Suprapubic skin (tissue), 4 donors: ENCODE measurements at regions not wholly inside any gene's neighbourhood (a gene's known extent, or its start where the extent isn't known, plus 50 kb on each side); places are given as distances from the start of the nearest gene placed in this dataset.
A peak's percentile ranks its signal among the peaks of the same experiment; 100 is the strongest.

Experiments
- DNase-seq, 2 donors: peaks; one replicate each; pipeline ENCODE4 v3.0.0-alpha.2; 2019; ENCODE audit warnings: low spot score in 2 of 2
- H3K27ac ChIP-seq: fragments of 200-600 bp; sonication (generic); one replicate; pipeline ENCODE4 v1.5.1; 2019
- H3K27me3 ChIP-seq: fragments of 200-600 bp; sonication (generic); one replicate; pipeline ENCODE4 v1.5.1; 2019
- H3K36me3 ChIP-seq: fragments of 200-600 bp; sonication (generic); one replicate; pipeline ENCODE4 v1.5.1; 2019
- H3K4me1 ChIP-seq: fragments of 200-600 bp; sonication (generic); one replicate; pipeline ENCODE4 v1.5.1; 2019
- H3K4me3 ChIP-seq: fragments of 200-600 bp; sonication (generic); one replicate; pipeline ENCODE4 v1.5.1; 2019; ENCODE audit warnings: mild to moderate bottlenecking
- H3K9me3 ChIP-seq: fragments of 200-600 bp; sonication (generic); one replicate; pipeline ENCODE4 v1.5.1; 2019
- CTCF ChIP-seq, 2 donors: fragments of 200-600 bp in 1 of 2; fragments of 450-650 bp in 1 of 2; sonication (generic) in 1 of 2; IDR thresholded peaks; one replicate each; pipeline ENCODE4 v1.5.1; 2016 to 2019; ENCODE audit warnings: antibody characterized with exemption in 2 of 2, mild to moderate bottlenecking in 1 of 2, moderate library complexity in 1 of 2
- EP300 ChIP-seq: sonication (generic); formaldehyde crosslinking; IDR thresholded peaks from one replicate; pipeline ENCODE4 v1.6.1; 2017; ENCODE audit warnings: antibody characterized with exemption
- POLR2A ChIP-seq, 2 donors: fragments of 450-650 bp; IDR thresholded peaks; one replicate each; pipeline ENCODE4 v1.6.1; 2017; ENCODE audit warnings: antibody characterized with exemption in 2 of 2, mild to moderate bottlenecking in 2 of 2, moderate library complexity in 2 of 2
- POLR2AphosphoS5 ChIP-seq, 3 donors: sonication (generic); formaldehyde crosslinking; IDR thresholded peaks; one replicate each; pipeline ENCODE4 v1.6.1; 2017; ENCODE audit warnings: antibody characterized with exemption in 3 of 3
- WGBS: methylation state at CpG from one replicate; pipeline ENCODE4 v1.1.5; 2018; 5-methylcytosine and 5-hydroxymethylcytosine counted together

DNA sequence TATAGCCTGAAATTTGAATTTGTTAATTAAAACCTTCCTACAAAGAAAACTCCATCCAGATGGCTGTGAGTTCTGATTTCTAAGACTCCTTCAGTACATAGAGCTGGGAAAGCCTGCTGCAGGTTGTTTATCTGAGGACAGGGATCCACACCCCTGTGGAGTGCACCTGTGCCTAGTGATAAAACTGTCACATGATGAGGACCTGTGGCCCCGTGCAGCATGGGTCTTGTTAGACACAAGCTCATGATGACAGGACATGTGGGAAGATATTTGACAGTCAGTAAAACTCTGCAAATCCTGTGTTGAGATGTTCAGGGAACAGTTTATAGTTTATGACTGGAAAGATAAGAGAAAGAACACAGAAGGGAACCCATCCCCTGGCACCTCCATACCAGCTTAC, 133.2 kb upstream of the TMEM18 start:
- TF ChIP-seq POLR2AphosphoS5 (IDR thresholded peaks at IDR 0.05): no peak
- TF ChIP-seq CTCF (IDR thresholded peaks at IDR 0.05): no peak
- no peak for TF ChIP-seq POLR2A (IDR thresholded peaks at IDR 0.05)
- no peak for TF ChIP-seq EP300
- Histone ChIP-seq H3K4me1 (no peaks in the 10 kb centered on the region), H3K9me3 (no peaks in the 10 kb centered on the region), H3K36me3 (no peaks in the 10 kb centered on the region), H3K27me3 (no peaks in the 10 kb centered on the region), H3K4me3 (no peak overlapping the region), H3K27ac (no peak overlapping the region)
- no peak for DNase-seq
- 50% methylated on average over 1 of the region's 1 CpG for WGBS

DNA sequence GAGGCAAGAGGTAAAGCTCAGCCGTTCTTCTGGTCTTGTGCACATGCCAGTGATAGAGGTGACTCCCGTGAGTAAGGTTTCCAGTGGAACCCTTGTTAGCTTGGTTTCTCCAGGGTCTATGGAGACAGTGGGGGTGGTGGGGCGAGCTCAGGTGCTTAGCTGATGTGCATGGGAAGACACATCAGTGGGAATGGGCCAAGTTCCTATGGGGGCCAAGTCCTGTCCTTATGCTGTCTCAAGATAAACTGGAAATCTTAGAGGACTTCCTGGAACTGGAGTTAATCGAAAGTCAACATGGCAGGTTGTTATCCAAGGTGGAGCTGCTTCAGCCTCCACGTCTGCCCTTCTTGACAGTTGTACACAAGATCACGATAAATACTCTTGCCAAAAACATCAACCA, 130.1 kb upstream of the TMEM18 start:
- H3K27me3 ChIP-seq: no peaks in the 10 kb centered on the region
- H3K4me1 ChIP-seq: no peaks in the 10 kb centered on the region
- 94% methylated on average over 6 of the region's 6 CpGs for WGBS
- H3K27ac ChIP-seq: no peak overlapping the region
- DNase-seq: no peak
- no peak overlapping the region for H3K4me3 ChIP-seq
- TF ChIP-seq CTCF (IDR thresholded peaks at IDR 0.05) (no peak), EP300 (no peak), POLR2AphosphoS5 (IDR thresholded peaks at IDR 0.05) (no peak), POLR2A (IDR thresholded peaks at IDR 0.05) (no peak)
- no peaks in the 10 kb centered on the region for H3K9me3 ChIP-seq
- H3K36me3 ChIP-seq: no peaks in the 10 kb centered on the region

DNA sequence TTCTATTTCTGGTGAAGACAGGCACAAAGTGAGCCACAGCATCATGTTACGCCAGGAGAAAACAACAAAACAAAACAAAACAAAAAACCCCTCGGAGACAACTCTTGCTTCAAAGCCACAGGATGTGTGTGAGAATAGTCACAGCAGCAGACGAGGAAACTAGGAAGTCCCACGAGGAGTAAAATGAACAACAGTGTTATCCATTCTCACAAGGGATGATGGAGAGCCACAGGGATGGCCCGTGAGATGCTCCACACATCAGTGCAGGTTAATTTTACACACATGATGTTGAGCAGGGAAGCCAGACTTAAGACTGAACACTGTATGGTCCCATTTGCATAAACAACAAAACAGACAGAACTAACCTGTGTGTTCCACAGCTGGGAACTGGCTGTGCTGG, 128.5 kb upstream of the TMEM18 start:
- DNase-seq: no peak
- no peaks in the 10 kb centered on the region for H3K9me3 ChIP-seq
- 75% methylated on average over 5 of the region's 5 CpGs for WGBS
- H3K27ac ChIP-seq: no peak overlapping the region
- no peaks in the 10 kb centered on the region for H3K4me1 ChIP-seq
- no peaks in the 10 kb centered on the region for H3K27me3 ChIP-seq
- H3K36me3 ChIP-seq: no peaks in the 10 kb centered on the region
- no peak overlapping the region for H3K4me3 ChIP-seq
- no peak for TF ChIP-seq POLR2A (IDR thresholded peaks at IDR 0.05)
- no peak for TF ChIP-seq POLR2AphosphoS5 (IDR thresholded peaks at IDR 0.05)
- no peak for TF ChIP-seq EP300
- no peak for TF ChIP-seq CTCF (IDR thresholded peaks at IDR 0.05)

DNA sequence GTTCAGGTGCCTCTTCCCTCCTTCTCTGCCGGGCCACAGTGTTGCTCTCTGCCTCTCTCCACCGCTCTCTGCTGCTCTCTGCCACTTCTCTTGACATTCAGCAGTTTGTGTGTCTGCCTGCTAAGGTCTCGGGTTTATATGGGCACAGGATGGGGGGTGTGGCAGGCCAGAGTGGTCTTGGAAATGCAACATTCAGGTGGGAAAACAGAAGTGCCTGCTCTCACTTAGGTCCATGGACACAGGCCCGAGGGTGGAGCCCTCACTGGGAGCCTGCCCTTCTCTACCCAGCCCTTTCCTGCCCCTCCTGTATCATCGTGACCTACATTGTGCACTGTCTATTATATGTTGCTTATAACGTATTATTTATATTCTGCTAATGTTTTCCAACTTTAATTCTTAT, 120.8 kb upstream of the TMEM18 start:
- 74% methylated on average over 6 of the region's 6 CpGs for WGBS
- no peaks in the 10 kb centered on the region for H3K4me1 ChIP-seq
- no peak overlapping the region for H3K4me3 ChIP-seq
- H3K27me3 ChIP-seq: no peaks in the 10 kb centered on the region
- no peaks in the 10 kb centered on the region for H3K9me3 ChIP-seq
- H3K36me3 ChIP-seq: no peaks in the 10 kb centered on the region
- TF ChIP-seq EP300 (no peak), CTCF (IDR thresholded peaks at IDR 0.05) (no peak), POLR2AphosphoS5 (IDR thresholded peaks at IDR 0.05) (no peak), POLR2A (IDR thresholded peaks at IDR 0.05) (no peak)
- DNase-seq: peak in 1 of 2 donors; percentile 47
- H3K27ac ChIP-seq: no peak overlapping the region

DNA sequence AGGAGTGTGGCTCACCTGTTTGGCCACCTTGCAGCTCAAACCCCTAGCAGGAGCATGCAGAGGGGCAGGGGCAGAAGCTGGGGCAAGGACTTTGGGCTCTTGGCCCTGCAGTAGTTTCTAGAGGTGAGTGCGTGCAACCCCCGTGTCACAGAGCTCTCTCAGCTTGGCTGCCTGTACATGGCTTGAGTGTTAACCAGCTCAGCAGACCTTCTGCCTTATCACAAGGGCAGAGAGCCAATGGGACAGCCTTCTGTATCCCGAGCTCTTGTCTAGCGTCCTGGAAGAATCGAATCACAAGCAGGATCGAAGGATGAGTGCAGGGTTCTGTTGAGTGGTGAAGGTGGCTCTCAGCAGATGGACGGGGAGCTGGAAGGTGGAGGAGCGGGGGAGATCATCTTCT, 120.3 kb upstream of the TMEM18 start:
- Histone ChIP-seq H3K4me3 (no peak overlapping the region), H3K27me3 (no peaks in the 10 kb centered on the region), H3K27ac (no peak overlapping the region), H3K36me3 (no peaks in the 10 kb centered on the region), H3K4me1 (no peaks in the 10 kb centered on the region), H3K9me3 (no peaks in the 10 kb centered on the region)
- TF ChIP-seq POLR2A (IDR thresholded peaks at IDR 0.05) (no peak), EP300 (no peak), POLR2AphosphoS5 (IDR thresholded peaks at IDR 0.05) (no peak), CTCF (IDR thresholded peaks at IDR 0.05) (no peak)
- no peak for DNase-seq
- WGBS: 90% methylated on average over 8 of the region's 8 CpGs
